ENCODE measurements at regions not wholly inside any gene's neighbourhood (a gene's known extent, or its start where the extent isn't known, plus 50 kb on each side); places are given as distances from the start of the nearest gene placed in this dataset.

GRCh38 chr16:22677024-22677830 is 136.7 kb upstream of the HS3ST2 start:
- TF ChIP-seq EZH2phosphoT487 (IDR thresholded peaks at IDR 0.05; ENCODE audit: borderline replicate concordance, low read depth, low read length) (no peak), CTCF (conservative IDR thresholded peaks at IDR 0.05; ENCODE audit: low read length) (no peak)
- no peaks in the 10 kb centered on the region for H3K9me3 ChIP-seq (ENCODE audit: low read length)

GRCh38 chr16:22678311-22678710 is 135.7 kb upstream of the HS3ST2 start:
- TF ChIP-seq EZH2phosphoT487 (IDR thresholded peaks at IDR 0.05; ENCODE audit: borderline replicate concordance, low read depth, low read length), result no peak
- TF ChIP-seq CTCF (conservative IDR thresholded peaks at IDR 0.05; ENCODE audit: low read length), result no peak
- H3K4me2 ChIP-seq (ENCODE audit: low read length), result no peak overlapping the region
- H3K9me3 ChIP-seq (ENCODE audit: low read length), result no peaks in the 10 kb centered on the region
- no peaks in the 10 kb centered on the region for H4K20me1 ChIP-seq (ENCODE audit: insufficient read depth, low read length)
- BruUV-seq (replicated peaks), result no TSS peak
- intact Hi-C loops (cut with micrococcal nuclease; ENCODE audit: unreplicated experiment), result no loop called here
- ChIA-PET POLR2A (interaction anchor here (0.6 kb wide), 1 partner anchor 42 kb away, joined by 3 read pairs; no protein-coding TSS in a partner anchor), CTCF (ENCODE audit: unreplicated experiment) (no interaction called here)
- H2AFZ ChIP-seq (ENCODE audit: low read length), result no peak overlapping the region
- DNase-seq (ENCODE audit: low spot score), result no peak
- no peak overlapping the region for H3K27ac ChIP-seq (ENCODE audit: low read depth, low read length, poor library complexity, severe bottlenecking)
- H3K9me2 ChIP-seq (ENCODE audit: insufficient read depth, low read length), result no peaks in the 10 kb centered on the region
- H3K4me1 ChIP-seq (ENCODE audit: insufficient read depth, low read length, poor library complexity, severe bottlenecking), result no peaks in the 10 kb centered on the region
- H3K4me3 ChIP-seq (ENCODE audit: low read depth, low read length, poor library complexity, severe bottlenecking), result no peak overlapping the region
- no peaks in the 10 kb centered on the region for H3K36me3 ChIP-seq (ENCODE audit: insufficient read depth, low read length)
- H3K79me2 ChIP-seq (ENCODE audit: insufficient read depth, low read depth, low read length), result no peaks in the 10 kb centered on the region

More at GRCh38 chr16:22677024-22677830, 136.7 kb upstream of the HS3ST2 start:
- intact Hi-C loops (cut with micrococcal nuclease; ENCODE audit: unreplicated experiment), result no loop called here
- Histone ChIP-seq H3K4me3 (ENCODE audit: low read depth, low read length, poor library complexity, severe bottlenecking) (no peak overlapping the region), H3K27ac (ENCODE audit: low read depth, low read length, poor library complexity, severe bottlenecking) (no peak overlapping the region), H4K20me1 (ENCODE audit: insufficient read depth, low read length) (no peaks in the 10 kb centered on the region), H2AFZ (ENCODE audit: low read length) (no peak overlapping the region), H3K79me2 (ENCODE audit: insufficient read depth, low read depth, low read length) (no peaks in the 10 kb centered on the region), H3K4me1 (ENCODE audit: insufficient read depth, low read length, poor library complexity, severe bottlenecking) (no peaks in the 10 kb centered on the region), H3K36me3 (ENCODE audit: insufficient read depth, low read length) (no peaks in the 10 kb centered on the region), H3K4me2 (ENCODE audit: low read length) (no peak overlapping the region), H3K9me2 (ENCODE audit: insufficient read depth, low read length) (no peaks in the 10 kb centered on the region)
- ChIA-PET CTCF (ENCODE audit: unreplicated experiment) (no interaction called here), POLR2A (no interaction called here)
- DNase-seq (ENCODE audit: low spot score), result no peak
- BruUV-seq (replicated peaks), result no TSS peak

Measured in OCI-LY7 (cell line).